ENCODE measurements at regions not wholly inside any gene's neighbourhood (a gene's known extent, or its start where the extent isn't known, plus 50 kb on each side); places are given as distances from the start of the nearest gene placed in this dataset.

- TF ChIP-seq POLR2AphosphoS5 (IDR thresholded peaks at IDR 0.05; ENCODE audit: borderline replicate concordance, low read depth, low read length) (no peak), EZH2 (IDR thresholded peaks at IDR 0.05) (no peak)
These were observed 60.4 kb downstream of the PAGE2 start for GRCh38 chrX:55149242-55149641.
